ENCODE measurements at regions not wholly inside any gene's neighbourhood (a gene's known extent, or its start where the extent isn't known, plus 50 kb on each side); places are given as distances from the start of the nearest gene placed in this dataset.

GRCh38 chr11:20248871-20249270, 88.6 kb upstream of the DBX1 start:
- Histone ChIP-seq H4K20me1 (ENCODE audit: control insufficient read depth, extremely low read depth, insufficient read depth, low read length) (no peaks in the 10 kb centered on the region), H3K36me3 (ENCODE audit: control insufficient read depth, insufficient read depth, low read length) (no peaks in the 10 kb centered on the region), H3K4me2 (ENCODE audit: extremely low read depth, insufficient read depth, low read length) (no peak overlapping the region), H3K4me1 (ENCODE audit: control insufficient read depth, extremely low read depth, insufficient read depth, low read length) (no peaks in the 10 kb centered on the region), H3K9ac (ENCODE audit: insufficient read depth, low read length) (no peak overlapping the region), H3K27ac (ENCODE audit: insufficient read depth, low read length) (no peak overlapping the region), H3K9me3 (ENCODE audit: control insufficient read depth, insufficient read depth, low read depth, low read length) (no peaks in the 10 kb centered on the region), H3K4me3 (replicated peaks in 1 of 4; ENCODE audit: control extremely low read depth in 1 of 4, insufficient read depth in 1 of 4, low read depth in 3 of 4, low read length in 4 of 4) (no peak overlapping the region), H3K79me2 (ENCODE audit: control insufficient read depth, insufficient read depth, low read length) (no peaks in the 10 kb centered on the region), H2AFZ (ENCODE audit: low read length) (no peak overlapping the region), H3K27me3 (ENCODE audit: control insufficient read depth, insufficient read depth, low read length) (peaks cover 9% of the 10 kb centered on the region)
- no peak for DNase-seq (ENCODE audit: low read depth in 2 of 2)
- TF ChIP-seq CTCF (conservative IDR thresholded peaks at IDR 0.05 in 1 of 2, IDR thresholded peaks at IDR 0.05 in 1 of 2; ENCODE audit: low read depth in 1 of 2, low read length in 2 of 2) (no peak), EZH2 (IDR thresholded peaks at IDR 0.05; ENCODE audit: low read length, missing control alignments) (no peak)

GRCh38 chr11:20248121-20248772, 88.0 kb upstream of the DBX1 start:
- Histone ChIP-seq H3K4me3 (replicated peaks in 1 of 4; ENCODE audit: control extremely low read depth in 1 of 4, insufficient read depth in 1 of 4, low read depth in 3 of 4, low read length in 4 of 4) (no peak overlapping the region), H3K4me1 (ENCODE audit: control insufficient read depth, extremely low read depth, insufficient read depth, low read length) (no peaks in the 10 kb centered on the region), H3K27ac (ENCODE audit: insufficient read depth, low read length) (no peak overlapping the region), H4K20me1 (ENCODE audit: control insufficient read depth, extremely low read depth, insufficient read depth, low read length) (no peaks in the 10 kb centered on the region), H3K4me2 (ENCODE audit: extremely low read depth, insufficient read depth, low read length) (no peak overlapping the region), H3K27me3 (ENCODE audit: control insufficient read depth, insufficient read depth, low read length) (peaks cover 9% of the 10 kb centered on the region), H3K9ac (ENCODE audit: insufficient read depth, low read length) (no peak overlapping the region), H3K36me3 (ENCODE audit: control insufficient read depth, insufficient read depth, low read length) (no peaks in the 10 kb centered on the region), H3K79me2 (ENCODE audit: control insufficient read depth, insufficient read depth, low read length) (no peaks in the 10 kb centered on the region), H2AFZ (ENCODE audit: low read length) (no peak overlapping the region), H3K9me3 (ENCODE audit: control insufficient read depth, insufficient read depth, low read depth, low read length) (no peaks in the 10 kb centered on the region)
- DNase-seq (ENCODE audit: low read depth in 2 of 2) = no peak
- TF ChIP-seq EZH2 (IDR thresholded peaks at IDR 0.05; ENCODE audit: low read length, missing control alignments) (no peak), CTCF (conservative IDR thresholded peaks at IDR 0.05 in 1 of 2, IDR thresholded peaks at IDR 0.05 in 1 of 2; ENCODE audit: low read depth in 1 of 2, low read length in 2 of 2) (no peak)

DNA sequence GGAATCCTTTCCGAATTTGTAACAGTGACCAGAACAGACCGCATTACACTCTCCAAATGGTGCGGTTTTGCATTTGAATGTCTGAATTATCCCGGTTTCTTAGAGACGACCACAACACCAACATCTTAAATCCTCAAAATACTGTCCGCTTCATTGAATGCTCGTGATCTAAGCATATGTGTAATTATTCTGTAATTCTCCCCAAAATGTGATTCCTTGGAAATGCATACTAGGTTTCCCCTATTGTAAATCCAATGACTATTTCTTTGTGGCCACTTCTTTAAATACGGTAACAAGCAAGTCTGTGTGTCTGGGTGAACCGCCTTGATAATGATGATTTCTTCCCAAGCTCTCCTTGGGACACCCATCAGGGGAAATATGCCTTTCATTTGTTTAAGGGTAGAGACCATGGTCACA, 87.3 kb upstream of the DBX1 start:
- no peaks in the 10 kb centered on the region for H3K4me1 ChIP-seq (ENCODE audit: control insufficient read depth, extremely low read depth, insufficient read depth, low read length)
- DNase-seq (ENCODE audit: low read depth in 2 of 2) = peak in 1 of 2 donors; percentile 25
- no peaks in the 10 kb centered on the region for H3K79me2 ChIP-seq (ENCODE audit: control insufficient read depth, insufficient read depth, low read length)
- TF ChIP-seq EZH2 (IDR thresholded peaks at IDR 0.05; ENCODE audit: low read length, missing control alignments) (no peak), CTCF (conservative IDR thresholded peaks at IDR 0.05 in 1 of 2, IDR thresholded peaks at IDR 0.05 in 1 of 2; ENCODE audit: low read depth in 1 of 2, low read length in 2 of 2) (no peak)
- H3K27ac ChIP-seq (ENCODE audit: insufficient read depth, low read length) = no peak overlapping the region
- no peaks in the 10 kb centered on the region for H3K36me3 ChIP-seq (ENCODE audit: control insufficient read depth, insufficient read depth, low read length)
- H2AFZ ChIP-seq (ENCODE audit: low read length) = no peak overlapping the region
- no peak overlapping the region for H3K4me3 ChIP-seq (replicated peaks in 1 of 4; ENCODE audit: control extremely low read depth in 1 of 4, insufficient read depth in 1 of 4, low read depth in 3 of 4, low read length in 4 of 4)
- peaks cover 9% of the 10 kb centered on the region for H3K27me3 ChIP-seq (ENCODE audit: control insufficient read depth, insufficient read depth, low read length)
- H3K9me3 ChIP-seq (ENCODE audit: control insufficient read depth, insufficient read depth, low read depth, low read length) = no peaks in the 10 kb centered on the region
- H3K4me2 ChIP-seq (ENCODE audit: extremely low read depth, insufficient read depth, low read length) = no peak overlapping the region
- H3K9ac ChIP-seq (ENCODE audit: insufficient read depth, low read length) = no peak overlapping the region
- no peaks in the 10 kb centered on the region for H4K20me1 ChIP-seq (ENCODE audit: control insufficient read depth, extremely low read depth, insufficient read depth, low read length)

Measured in fibroblast of lung (primary cell).